Hypothalamus (tissue), 51 donors: ENCODE measurements at regions not wholly inside any gene's neighbourhood (a gene's known extent, or its start where the extent isn't known, plus 50 kb on each side); places are given as distances from the start of the nearest gene placed in this dataset.
"Not testable (repeated sequence)": the region's sequence is repeated elsewhere in the genome, so short reads cannot be mapped to it uniquely, and the experiment has no call there.

ENCODE experiments used
- DNase-seq, 51 donors: peaks; one replicate each; lab custom pipeline; 2025; lab: John Stamatoyannopoulos, UW

DNA sequence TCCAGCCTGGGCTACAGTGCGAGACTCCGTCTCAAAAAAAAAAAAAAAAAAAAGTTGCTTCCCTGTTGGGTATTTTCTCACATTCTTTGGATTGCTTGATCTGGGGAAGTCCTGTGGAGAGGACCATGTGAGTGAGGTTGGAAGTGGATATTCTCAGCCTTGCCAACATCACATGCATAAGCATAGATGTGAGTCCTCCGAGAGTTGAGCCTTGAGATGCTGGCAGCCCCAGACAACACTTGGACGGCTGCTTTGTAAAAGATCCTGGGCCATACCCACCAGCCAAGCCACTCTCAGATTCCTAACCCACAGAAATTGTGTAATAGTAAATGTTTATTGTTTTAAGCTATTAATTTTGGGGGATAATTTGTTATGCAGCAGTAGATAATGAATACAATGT is 1570.0 kb upstream of the GOT2 start:
- DNase-seq = no peak

DNA sequence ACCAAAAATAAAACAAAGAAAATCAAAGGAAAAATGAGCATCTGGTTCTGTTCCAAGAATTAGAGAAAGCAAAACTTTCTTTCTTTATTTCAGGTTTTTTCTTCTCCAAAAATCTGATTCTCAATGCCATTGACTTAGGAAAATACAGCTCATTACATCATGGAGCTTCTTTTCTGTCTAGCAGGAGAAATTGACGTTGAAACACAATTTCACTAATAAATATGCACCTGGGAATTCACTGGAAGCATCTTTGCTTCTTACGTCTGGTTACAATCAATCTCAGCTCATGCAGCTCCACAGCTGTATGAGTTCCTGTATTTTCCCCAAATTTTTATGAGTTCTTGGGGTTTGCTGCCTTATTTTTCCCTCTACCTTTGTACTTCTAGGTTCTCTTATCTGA is 1568.6 kb upstream of the GOT2 start:
- no peak for DNase-seq

DNA sequence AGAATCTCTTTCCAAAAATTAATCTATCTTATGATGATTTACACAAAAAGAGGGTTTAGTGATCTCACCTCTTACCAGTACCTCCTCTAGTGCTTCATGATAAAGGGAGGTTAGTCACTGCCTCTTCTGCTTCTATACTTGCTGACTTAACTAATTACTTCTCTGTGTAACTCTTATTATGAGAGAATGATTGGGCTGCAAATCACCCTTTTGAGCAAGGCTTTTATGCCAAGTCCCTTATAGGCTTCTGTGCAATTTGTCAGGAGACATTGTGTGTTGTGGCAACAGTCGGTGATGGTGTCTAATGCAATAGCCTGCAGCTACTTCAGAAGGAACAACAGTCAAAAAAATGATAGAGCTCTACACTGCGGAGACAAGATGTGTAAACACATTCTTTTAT is 1568.1 kb upstream of the GOT2 start:
- no peak for DNase-seq

GRCh38 chr16:60299241-60299776 is 1565.2 kb upstream of the GOT2 start:
- no peak for DNase-seq

DNA sequence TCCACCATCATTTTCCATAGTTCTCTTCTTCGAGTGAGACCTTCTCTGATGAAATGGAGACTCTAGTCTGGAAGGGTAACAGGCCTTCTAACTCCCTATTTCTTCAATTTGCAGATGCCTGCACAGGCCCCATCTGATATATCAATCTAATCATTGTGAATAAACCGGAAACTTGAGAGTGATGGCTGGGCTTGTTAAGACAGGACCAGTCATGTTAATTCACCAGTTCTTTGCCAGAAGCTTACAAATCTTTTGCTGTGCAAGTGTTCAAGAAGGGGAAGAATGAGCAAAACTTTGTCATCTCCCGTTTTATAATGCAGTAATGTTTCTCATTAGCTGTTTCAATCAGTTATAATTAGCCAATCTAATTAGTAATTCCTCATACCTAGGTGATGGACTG is 1561.3 kb upstream of the GOT2 start:
- no peak for DNase-seq

DNA sequence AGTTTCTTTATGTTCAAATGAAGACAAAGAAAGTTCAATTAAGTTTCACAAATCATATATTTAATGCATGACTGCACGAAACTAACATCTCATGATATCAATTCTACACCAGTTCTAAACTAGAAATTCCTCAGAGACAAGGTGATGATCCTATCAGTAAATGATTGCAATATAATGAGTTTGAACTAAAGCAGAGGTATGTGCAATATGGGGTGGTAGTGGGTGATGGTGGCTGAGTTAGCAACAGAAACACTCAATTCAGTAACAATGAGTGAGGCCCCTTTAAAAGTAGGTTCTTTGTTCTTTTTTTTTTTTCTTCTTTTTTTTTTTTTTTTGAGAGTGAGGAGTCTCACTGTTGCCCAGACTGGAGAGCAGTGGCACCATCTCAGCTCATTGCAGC is 1551.7 kb upstream of the GOT2 start:
- no peak for DNase-seq

GRCh38 chr16:60279061-60279665 is 1545.0 kb upstream of the GOT2 start:
- DNase-seq = no peak

DNA sequence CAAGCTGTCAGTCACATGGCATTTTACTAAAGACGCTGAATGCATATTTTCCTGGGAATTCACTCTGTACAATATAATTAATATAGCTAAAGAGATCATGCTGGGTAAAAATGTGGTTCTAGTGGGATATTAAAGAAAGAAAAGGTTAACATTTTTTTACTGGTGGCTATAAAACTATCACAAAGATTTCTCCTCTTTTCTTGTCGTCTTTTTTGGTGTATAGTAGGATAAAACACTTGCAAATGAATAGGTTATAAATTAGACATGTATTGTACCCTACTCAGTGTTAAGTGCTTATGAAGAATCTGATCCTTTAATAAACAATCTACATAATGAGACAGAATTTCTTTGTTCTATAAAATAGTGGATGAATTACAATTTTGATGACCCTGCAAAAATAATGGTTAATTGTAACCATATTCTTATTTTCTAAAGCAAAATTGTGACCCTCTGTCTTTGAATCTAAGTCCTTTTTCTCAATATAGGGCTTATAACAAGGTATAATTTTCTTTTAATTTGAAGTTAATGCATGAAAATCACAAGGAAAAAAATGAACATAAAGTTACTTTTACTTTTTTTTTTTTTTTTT is 1540.4 kb upstream of the GOT2 start:
- DNase-seq = no peak

- DNase-seq = no peak
Measured at GRCh38 chr16:60271781-60272180, 1537.7 kb upstream of the GOT2 start.

- no peak for DNase-seq
Measured at GRCh38 chr16:60271025-60271771, 1537.1 kb upstream of the GOT2 start.

DNA sequence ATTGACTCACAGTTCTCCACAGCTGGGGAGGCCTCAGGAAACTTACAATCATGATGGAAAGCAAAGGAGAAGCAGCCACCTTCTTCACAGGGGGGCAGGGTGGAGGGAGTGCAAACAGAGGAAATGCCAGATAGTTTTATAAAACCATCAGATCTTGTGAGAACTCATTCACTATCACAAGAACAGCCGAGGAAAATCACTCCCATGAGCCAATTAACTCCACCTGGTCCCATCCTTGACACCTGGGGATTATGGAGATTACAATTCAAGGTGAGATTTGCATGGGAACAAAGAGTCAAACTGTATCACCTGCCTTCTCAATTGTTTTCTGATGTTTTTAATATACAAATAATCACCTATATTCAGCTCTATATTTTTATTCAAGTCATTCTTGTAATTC is 1527.3 kb upstream of the GOT2 start:
- no peak for DNase-seq

DNA sequence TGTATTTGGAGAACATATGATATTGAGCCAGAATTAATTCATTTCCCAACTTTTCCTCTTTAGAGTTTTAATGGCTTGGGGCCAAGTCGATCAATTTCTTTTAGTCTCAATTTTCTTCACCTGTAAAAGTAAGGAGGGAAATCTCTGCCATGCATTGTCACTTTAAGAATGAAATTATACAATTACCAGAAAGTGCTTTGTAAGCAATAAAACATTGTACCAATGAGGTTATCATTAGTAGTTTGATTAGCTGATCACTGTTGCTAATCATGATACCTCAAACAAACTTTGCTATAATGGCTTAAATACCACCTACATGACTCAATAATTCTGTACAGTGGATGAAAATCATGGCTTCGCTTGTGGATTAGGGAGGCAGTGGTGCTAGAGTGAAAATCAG is 1525.8 kb upstream of the GOT2 start:
- DNase-seq = no peak

GRCh38 chr16:60246086-60246485 is 1512.0 kb upstream of the GOT2 start:
- DNase-seq = no peak

DNA sequence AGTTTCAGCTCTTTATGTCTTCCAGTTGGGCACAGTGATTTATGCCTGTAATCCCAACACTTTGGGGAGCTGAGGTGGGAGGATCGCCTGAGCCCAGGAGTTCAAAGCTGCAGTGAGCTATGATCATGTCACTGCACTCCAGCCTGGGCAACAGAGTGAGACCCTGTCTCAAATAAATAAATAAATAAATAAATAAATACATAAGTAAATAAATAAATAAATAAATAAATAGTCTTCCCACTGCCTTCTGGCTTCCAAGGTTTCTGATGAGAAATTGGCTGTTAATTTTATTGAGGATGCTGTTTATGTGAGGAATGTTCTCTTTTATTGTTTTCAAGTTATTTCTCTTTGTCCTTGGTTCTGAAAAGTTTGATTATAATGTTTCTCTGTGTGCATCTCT is 1507.6 kb upstream of the GOT2 start:
- no peak for DNase-seq

DNA sequence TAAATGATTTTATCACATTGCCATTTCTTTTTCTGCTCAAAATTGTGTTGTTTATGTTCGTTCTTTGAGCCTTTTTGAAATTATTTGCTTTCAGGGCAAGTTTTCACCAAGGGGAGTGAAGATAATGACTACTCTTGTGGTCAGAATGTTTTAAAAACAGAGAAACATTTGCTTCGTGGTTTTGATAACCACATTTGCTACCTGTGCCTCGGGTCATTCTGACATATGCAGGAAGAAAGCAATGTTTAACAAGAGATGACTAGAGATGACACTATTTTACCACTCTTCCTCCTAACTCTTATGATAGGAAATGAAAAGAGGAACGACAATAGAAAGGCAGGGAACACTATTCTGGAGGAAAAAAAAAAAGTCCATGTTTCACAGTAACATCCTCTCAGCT is 1496.5 kb upstream of the GOT2 start:
- DNase-seq = no peak

GRCh38 chr16:60225541-60225940 is 1491.4 kb upstream of the GOT2 start:
- DNase-seq = no peak

GRCh38 chr16:60217787-60218186 is 1483.7 kb upstream of the GOT2 start:
- DNase-seq = no peak

GRCh38 chr16:60214311-60214710 is 1480.2 kb upstream of the GOT2 start:
- no peak for DNase-seq

- no peak for DNase-seq
Measured at GRCh38 chr16:60206516-60206915, 1472.4 kb upstream of the GOT2 start.

DNA sequence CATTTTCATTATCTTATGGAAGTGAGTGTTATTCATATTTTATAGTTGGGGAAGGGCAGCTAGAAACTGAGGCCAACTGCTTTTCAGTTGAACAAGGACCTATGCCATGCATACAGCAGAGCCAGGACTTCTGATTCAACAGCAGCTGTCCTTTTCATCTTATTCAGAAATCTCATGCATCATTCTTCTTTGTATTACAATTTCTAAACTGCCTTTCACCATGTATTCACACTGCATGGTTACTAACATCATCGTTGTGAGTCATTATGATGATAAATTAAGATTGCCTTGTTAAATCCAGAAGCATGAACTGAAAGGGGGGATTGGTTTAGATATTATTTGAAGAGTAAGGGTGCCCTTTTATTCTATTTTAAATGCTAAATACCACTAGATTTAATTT is 1470.1 kb upstream of the GOT2 start:
- no peak for DNase-seq

DNA sequence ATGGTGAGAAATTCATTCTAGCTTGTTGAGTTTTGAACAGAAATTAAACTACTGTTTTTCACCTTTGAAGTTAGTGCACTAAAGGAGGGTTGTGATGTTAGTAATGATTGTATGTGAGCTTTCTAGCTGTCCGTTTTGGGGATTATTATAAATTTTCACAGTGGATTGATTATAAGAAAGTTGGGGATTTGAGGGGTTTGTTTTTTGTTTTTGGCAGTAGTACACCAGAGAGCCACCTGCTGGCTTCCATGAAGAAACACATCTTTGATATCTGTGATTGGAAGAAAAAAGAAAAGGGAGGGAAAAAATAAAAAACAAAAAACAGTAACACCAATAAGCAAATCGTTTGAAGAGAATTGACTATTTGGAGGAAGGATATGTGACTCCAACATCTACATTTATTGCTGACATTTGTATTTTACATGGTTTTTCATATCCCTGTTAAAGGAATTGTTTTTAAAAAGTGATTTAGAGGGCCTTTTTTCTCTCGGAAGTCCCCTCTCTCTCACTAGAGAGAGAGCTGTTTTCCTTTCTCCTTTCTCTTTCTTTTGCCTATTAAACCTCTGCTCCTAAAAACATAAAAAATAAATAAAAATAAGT is 1469.5 kb upstream of the GOT2 start:
- DNase-seq = no peak

DNA sequence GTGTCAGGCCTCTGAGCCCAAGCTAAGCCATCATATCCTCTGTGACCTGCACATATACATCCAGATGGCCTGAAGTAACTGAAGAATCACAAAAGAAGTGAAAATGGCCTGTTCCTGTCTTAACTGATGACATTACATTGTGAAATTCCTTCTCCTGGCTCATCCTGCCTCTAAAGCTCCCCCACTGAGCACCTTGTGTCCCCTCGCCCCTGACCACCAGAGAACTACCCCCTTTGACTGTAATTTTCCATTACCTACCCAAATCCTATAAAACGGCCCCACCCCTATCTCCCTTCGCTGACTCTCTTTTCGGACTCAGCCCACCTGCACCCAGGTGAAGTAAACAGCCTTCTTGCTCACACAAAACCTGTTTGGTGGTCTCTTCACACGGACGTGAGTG is 1466.6 kb upstream of the GOT2 start:
- not testable (repeated sequence) for DNase-seq
